ENCODE measurements at regions not wholly inside any gene's neighbourhood (a gene's known extent, or its start where the extent isn't known, plus 50 kb on each side); places are given as distances from the start of the nearest gene placed in this dataset.

DNA sequence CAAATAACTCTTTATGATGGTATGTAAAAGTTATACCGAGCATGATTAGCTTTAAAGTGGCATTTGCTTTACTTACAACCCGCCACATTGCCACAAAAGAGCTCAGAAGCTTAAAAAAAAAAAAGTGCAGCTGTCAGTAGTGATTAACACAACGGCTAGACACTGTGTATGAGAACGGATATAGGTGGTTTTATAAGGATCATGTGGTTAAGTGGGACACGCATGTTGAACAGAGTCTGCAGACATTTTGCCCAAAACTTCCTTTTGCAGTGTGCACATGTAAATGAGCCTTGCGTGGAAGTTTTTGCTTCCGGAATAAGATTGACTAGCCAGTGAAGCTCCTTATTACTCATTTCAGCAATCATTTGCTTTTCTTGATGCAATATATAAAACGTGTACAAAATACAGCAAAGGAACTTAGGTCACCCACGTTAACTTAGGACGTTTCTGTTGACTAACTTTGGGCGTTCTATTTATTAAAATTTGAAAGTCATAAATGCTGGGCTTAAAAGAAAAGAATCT lies 58.7 kb upstream of the RGS1 start (continued):
- TF ChIP-seq MXI1 (IDR thresholded peaks at IDR 0.05; ENCODE audit: low read depth, low read length) (peak; percentile 85), JUNB (IDR thresholded peaks at IDR 0.05) (peak; percentile 97), SUPT20H (IDR thresholded peaks at IDR 0.05; ENCODE audit: borderline replicate concordance, control insufficient read depth, low read depth, low read length) (no peak), PAX5 (IDR thresholded peaks at IDR 0.05; ENCODE audit: borderline replicate concordance, low read depth, low read length) (peak; percentile 99), DPF2 (IDR thresholded peaks at IDR 0.05) (peak; percentile 94), EZH2 (IDR thresholded peaks at IDR 0.05; ENCODE audit: borderline replicate concordance, control insufficient read depth, low read depth, low read length) (peak; percentile 54; the same call in 1 of the 2 replicates), E2F4 (IDR thresholded peaks at IDR 0.05; ENCODE audit: low read depth, low read length) (no peak), JUND (IDR thresholded peaks at IDR 0.05; ENCODE audit: low read depth, low read length) (peak; percentile 83), KLF5 (IDR thresholded peaks at IDR 0.05; ENCODE audit: partially characterized antibody) (peak; percentile 96), EED (IDR thresholded peaks at IDR 0.05; ENCODE audit: low read depth) (peak; percentile 99), POLR2AphosphoS5 (IDR thresholded peaks at IDR 0.05; ENCODE audit: low read length) (peak; percentile 54; the same call in 1 of the 2 replicates), SMAD5 (IDR thresholded peaks at IDR 0.05; ENCODE audit: low read depth) (no peak), ZBTB33 (IDR thresholded peaks at IDR 0.05) (no peak), RFX5 (IDR thresholded peaks at IDR 0.05; ENCODE audit: low read depth, low read length) (no peak), CBX5 (IDR thresholded peaks at IDR 0.05; ENCODE audit: low read depth) (peak; percentile 82; the same call in 1 of the 2 replicates), RUNX3 (IDR thresholded peaks at IDR 0.05; ENCODE audit: low read length) (peak; percentile 100), ZNF207 (IDR thresholded peaks at IDR 0.05; ENCODE audit: borderline replicate concordance) (0 out of 2 replicates have a peak, but pooled peaks have one; percentile 56), RELA (IDR thresholded peaks at IDR 0.05; ENCODE audit: borderline replicate concordance, partially characterized antibody) (peak; percentile 72), YBX1 (IDR thresholded peaks at IDR 0.05) (no peak)
- TF ChIP-seq, protein P1, sequence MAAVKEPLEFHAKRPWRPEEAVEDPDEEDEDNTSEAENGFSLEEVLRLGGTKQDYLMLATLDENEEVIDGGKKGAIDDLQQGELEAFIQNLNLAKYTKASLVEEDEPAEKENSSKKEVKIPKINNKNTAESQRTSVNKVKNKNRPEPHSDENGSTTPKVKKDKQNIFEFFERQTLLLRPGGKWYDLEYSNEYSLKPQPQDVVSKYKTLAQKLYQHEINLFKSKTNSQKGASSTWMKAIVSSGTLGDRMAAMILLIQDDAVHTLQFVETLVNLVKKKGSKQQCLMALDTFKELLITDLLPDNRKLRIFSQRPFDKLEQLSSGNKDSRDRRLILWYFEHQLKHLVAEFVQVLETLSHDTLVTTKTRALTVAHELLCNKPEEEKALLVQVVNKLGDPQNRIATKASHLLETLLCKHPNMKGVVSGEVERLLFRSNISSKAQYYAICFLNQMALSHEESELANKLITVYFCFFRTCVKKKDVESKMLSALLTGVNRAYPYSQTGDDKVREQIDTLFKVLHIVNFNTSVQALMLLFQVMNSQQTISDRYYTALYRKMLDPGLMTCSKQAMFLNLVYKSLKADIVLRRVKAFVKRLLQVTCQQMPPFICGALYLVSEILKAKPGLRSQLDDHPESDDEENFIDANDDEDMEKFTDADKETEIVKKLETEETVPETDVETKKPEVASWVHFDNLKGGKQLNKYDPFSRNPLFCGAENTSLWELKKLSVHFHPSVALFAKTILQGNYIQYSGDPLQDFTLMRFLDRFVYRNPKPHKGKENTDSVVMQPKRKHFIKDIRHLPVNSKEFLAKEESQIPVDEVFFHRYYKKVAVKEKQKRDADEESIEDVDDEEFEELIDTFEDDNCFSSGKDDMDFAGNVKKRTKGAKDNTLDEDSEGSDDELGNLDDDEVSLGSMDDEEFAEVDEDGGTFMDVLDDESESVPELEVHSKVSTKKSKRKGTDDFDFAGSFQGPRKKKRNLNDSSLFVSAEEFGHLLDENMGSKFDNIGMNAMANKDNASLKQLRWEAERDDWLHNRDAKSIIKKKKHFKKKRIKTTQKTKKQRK (IDR thresholded peaks at IDR 0.05; ENCODE audit: low read depth, low read length): 0 out of 2 replicates have a peak, but pooled peaks have one; percentile 4
- TF ChIP-seq, protein P2, sequence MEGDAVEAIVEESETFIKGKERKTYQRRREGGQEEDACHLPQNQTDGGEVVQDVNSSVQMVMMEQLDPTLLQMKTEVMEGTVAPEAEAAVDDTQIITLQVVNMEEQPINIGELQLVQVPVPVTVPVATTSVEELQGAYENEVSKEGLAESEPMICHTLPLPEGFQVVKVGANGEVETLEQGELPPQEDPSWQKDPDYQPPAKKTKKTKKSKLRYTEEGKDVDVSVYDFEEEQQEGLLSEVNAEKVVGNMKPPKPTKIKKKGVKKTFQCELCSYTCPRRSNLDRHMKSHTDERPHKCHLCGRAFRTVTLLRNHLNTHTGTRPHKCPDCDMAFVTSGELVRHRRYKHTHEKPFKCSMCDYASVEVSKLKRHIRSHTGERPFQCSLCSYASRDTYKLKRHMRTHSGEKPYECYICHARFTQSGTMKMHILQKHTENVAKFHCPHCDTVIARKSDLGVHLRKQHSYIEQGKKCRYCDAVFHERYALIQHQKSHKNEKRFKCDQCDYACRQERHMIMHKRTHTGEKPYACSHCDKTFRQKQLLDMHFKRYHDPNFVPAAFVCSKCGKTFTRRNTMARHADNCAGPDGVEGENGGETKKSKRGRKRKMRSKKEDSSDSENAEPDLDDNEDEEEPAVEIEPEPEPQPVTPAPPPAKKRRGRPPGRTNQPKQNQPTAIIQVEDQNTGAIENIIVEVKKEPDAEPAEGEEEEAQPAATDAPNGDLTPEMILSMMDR (IDR thresholded peaks at IDR 0.05 in 2 of 3, conservative IDR thresholded peaks at IDR 0.05 in 1 of 3; ENCODE audit: control insufficient read depth in 2 of 3, extremely low read depth in 1 of 3, insufficient read depth in 1 of 3, low read depth in 3 of 3, low read length in 3 of 3): no peak
